Suprapubic skin (tissue), 4 donors: ENCODE measurements at regions not wholly inside any gene's neighbourhood (a gene's known extent, or its start where the extent isn't known, plus 50 kb on each side); places are given as distances from the start of the nearest gene placed in this dataset.

Source experiments
- DNase-seq, 2 donors: peaks; one replicate each; pipeline ENCODE4 v3.0.0-alpha.2; 2019; ENCODE audit warnings: low spot score in 2 of 2
- H3K27ac ChIP-seq: fragments of 200-600 bp; sonication (generic); one replicate; pipeline ENCODE4 v1.5.1; 2019
- H3K27me3 ChIP-seq: fragments of 200-600 bp; sonication (generic); one replicate; pipeline ENCODE4 v1.5.1; 2019
- H3K36me3 ChIP-seq: fragments of 200-600 bp; sonication (generic); one replicate; pipeline ENCODE4 v1.5.1; 2019
- H3K4me1 ChIP-seq: fragments of 200-600 bp; sonication (generic); one replicate; pipeline ENCODE4 v1.5.1; 2019
- H3K4me3 ChIP-seq: fragments of 200-600 bp; sonication (generic); one replicate; pipeline ENCODE4 v1.5.1; 2019; ENCODE audit warnings: mild to moderate bottlenecking
- H3K9me3 ChIP-seq: fragments of 200-600 bp; sonication (generic); one replicate; pipeline ENCODE4 v1.5.1; 2019
- EP300 ChIP-seq: sonication (generic); formaldehyde crosslinking; IDR thresholded peaks from one replicate; pipeline ENCODE4 v1.6.1; 2017; ENCODE audit warnings: antibody characterized with exemption
- POLR2A ChIP-seq, 2 donors: fragments of 450-650 bp; IDR thresholded peaks; one replicate each; pipeline ENCODE4 v1.6.1; 2017; ENCODE audit warnings: antibody characterized with exemption in 2 of 2, mild to moderate bottlenecking in 2 of 2, moderate library complexity in 2 of 2
- POLR2AphosphoS5 ChIP-seq, 3 donors: sonication (generic); formaldehyde crosslinking; IDR thresholded peaks; one replicate each; pipeline ENCODE4 v1.6.1; 2017; ENCODE audit warnings: antibody characterized with exemption in 3 of 3
- WGBS: methylation state at CpG from one replicate; pipeline ENCODE4 v1.1.5; 2018; 5-methylcytosine and 5-hydroxymethylcytosine counted together
- TF ChIP-seq, protein P1 (sequence below), 2 donors: fragments of 200-600 bp in 1 of 2; fragments of 450-650 bp in 1 of 2; sonication (generic) in 1 of 2; IDR thresholded peaks; one replicate each; pipeline ENCODE4 v1.5.1; 2016 to 2019; ENCODE audit warnings: antibody characterized with exemption in 2 of 2, mild to moderate bottlenecking in 1 of 2, moderate library complexity in 1 of 2

DNA sequence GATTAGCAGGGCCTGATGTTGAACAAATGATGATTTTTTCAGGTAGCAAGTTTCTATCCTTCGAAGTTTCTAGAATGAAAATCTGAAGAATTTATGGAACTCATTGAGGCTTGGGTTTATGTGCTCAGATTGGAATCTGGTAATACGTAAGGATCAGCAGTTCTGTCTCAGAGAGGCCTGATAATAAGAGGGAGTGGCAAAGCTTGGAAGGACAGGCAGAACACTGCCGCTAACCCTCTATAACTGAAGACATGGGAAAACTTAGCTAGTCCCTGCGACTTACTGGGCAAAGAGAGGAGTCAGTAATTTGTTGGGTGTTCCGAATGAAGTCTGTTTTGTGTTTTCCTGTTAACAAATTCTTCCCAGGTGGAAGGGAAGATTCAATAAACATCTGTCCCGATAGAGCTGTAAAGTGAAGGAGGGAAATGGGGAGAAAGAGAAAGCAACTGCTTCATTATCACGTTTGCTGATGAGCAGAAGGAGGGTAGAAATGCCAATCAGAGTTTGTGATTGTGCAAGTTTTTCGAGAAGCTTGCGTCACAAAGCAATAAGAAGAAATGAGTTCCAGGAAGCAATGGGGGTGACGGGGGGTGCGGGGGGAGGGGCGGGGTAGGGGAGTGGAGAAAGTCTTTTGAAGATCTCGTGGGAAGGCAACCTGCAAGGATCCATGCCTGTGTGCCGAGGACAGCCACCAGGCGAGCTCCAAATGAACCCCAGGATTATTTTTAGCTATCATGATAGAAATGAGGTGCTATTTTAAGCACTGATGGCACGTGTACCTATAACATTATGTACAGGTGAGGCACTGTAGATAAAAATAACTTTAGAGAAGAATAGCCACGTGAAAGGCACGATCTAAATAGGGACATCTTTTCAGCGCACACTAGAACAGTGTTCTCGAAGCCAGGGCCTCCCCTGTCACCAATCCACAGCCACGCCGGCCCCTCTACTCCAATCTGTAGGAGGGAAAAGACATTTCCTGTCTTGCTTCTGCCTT lies 224.1 kb downstream of the FGF9 start:
- H3K36me3 ChIP-seq, result no peaks in the 10 kb centered on the region
- H3K4me1 ChIP-seq, result peaks cover 3% of the 10 kb centered on the region
- H3K4me3 ChIP-seq, result no peak overlapping the region
- no peaks in the 10 kb centered on the region for H3K9me3 ChIP-seq
- DNase-seq, result no peak
- TF ChIP-seq, protein P1, sequence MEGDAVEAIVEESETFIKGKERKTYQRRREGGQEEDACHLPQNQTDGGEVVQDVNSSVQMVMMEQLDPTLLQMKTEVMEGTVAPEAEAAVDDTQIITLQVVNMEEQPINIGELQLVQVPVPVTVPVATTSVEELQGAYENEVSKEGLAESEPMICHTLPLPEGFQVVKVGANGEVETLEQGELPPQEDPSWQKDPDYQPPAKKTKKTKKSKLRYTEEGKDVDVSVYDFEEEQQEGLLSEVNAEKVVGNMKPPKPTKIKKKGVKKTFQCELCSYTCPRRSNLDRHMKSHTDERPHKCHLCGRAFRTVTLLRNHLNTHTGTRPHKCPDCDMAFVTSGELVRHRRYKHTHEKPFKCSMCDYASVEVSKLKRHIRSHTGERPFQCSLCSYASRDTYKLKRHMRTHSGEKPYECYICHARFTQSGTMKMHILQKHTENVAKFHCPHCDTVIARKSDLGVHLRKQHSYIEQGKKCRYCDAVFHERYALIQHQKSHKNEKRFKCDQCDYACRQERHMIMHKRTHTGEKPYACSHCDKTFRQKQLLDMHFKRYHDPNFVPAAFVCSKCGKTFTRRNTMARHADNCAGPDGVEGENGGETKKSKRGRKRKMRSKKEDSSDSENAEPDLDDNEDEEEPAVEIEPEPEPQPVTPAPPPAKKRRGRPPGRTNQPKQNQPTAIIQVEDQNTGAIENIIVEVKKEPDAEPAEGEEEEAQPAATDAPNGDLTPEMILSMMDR (IDR thresholded peaks at IDR 0.05), result no peak
- TF ChIP-seq EP300 (no peak), POLR2A (IDR thresholded peaks at IDR 0.05) (no peak), POLR2AphosphoS5 (IDR thresholded peaks at IDR 0.05) (no peak)
- 52% methylated on average over 22 of the region's 22 CpGs for WGBS
- H3K27ac ChIP-seq, result no peak overlapping the region
- H3K27me3 ChIP-seq, result no peaks in the 10 kb centered on the region

DNA sequence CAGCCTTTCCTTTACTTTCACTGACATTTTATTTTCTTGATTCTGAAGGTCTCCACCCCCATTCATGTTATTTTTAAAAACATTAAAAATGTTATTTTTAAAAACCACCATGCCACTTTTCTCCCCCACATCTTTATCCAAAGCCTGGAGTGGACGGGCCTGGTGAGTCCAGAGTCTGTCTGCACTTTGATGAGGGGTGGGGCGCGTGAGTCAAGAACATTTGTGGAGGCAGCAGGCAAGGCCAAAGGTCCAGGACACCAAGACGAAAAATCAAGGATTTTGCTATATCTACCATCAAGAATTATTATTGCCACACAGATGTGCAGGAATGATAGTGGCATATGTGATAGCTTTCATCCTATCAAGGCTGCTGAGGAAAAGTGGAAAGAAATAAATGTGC lies 224.9 kb downstream of the FGF9 start:
- no peak for DNase-seq
- H3K27me3 ChIP-seq, result no peaks in the 10 kb centered on the region
- TF ChIP-seq POLR2AphosphoS5 (IDR thresholded peaks at IDR 0.05), result no peak
- no peak for TF ChIP-seq EP300
- peaks cover 3% of the 10 kb centered on the region for H3K4me1 ChIP-seq
- no peaks in the 10 kb centered on the region for H3K36me3 ChIP-seq
- no peak overlapping the region for H3K27ac ChIP-seq
- no peak overlapping the region for H3K4me3 ChIP-seq
- no peaks in the 10 kb centered on the region for H3K9me3 ChIP-seq
- WGBS, result 92% methylated on average over 4 of the region's 4 CpGs

DNA sequence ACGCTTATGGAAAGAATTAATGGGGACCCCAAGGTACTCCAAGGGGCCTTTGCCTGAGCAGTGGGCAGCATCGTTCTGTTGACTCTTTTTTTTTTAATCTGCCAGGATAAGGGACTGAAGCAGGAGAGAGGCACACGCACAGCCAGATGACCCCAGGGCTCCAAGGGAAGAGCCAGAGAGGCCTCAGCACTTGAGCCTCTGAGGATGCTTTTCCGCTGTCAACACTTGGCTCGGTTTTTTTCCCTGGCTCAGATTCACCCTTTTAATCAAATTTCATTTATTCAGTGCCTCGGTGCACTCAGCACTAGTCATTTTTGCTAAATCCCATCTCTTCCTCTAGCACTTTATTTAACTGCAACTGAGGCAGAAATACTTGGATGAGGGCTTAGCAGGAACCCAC lies 226.3 kb downstream of the FGF9 start:
- Histone ChIP-seq H3K4me3 (no peak overlapping the region), H3K9me3 (no peaks in the 10 kb centered on the region), H3K27ac (no peak overlapping the region), H3K36me3 (no peaks in the 10 kb centered on the region), H3K27me3 (no peaks in the 10 kb centered on the region), H3K4me1 (peaks cover 9% of the 10 kb centered on the region)
- DNase-seq, result no peak
- 66% methylated on average over 6 of the region's 6 CpGs for WGBS
- no peak for TF ChIP-seq POLR2AphosphoS5 (IDR thresholded peaks at IDR 0.05)

DNA sequence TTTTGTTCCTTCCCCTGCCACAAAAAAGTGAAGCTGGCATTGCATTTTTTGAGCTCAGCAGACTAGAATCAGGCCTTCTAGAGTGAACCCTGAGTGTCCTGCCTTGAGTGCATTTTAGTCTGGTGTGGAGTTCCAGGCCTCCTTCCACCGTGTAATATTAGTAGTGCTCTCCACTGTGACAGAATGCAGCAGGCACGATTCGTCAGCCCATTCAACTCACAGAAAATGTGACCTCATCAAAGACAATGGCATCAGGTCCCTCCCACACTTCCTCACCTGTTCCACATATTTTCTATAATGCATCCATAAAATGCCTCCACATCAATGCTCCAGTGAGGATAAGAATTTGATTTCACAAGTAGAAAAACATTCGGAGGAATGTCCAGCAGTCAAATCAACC lies 227.6 kb downstream of the FGF9 start:
- H3K27ac ChIP-seq, result no peak overlapping the region
- no peaks in the 10 kb centered on the region for H3K9me3 ChIP-seq
- WGBS, result 73% methylated on average over 4 of the region's 4 CpGs
- DNase-seq, result no peak
- H3K27me3 ChIP-seq, result no peaks in the 10 kb centered on the region
- TF ChIP-seq POLR2AphosphoS5 (IDR thresholded peaks at IDR 0.05) (no peak), POLR2A (IDR thresholded peaks at IDR 0.05) (no peak), EP300 (no peak)
- TF ChIP-seq, protein P1 (IDR thresholded peaks at IDR 0.05), result no peak
- H3K36me3 ChIP-seq, result no peaks in the 10 kb centered on the region
- H3K4me3 ChIP-seq, result no peak overlapping the region
- H3K4me1 ChIP-seq, result peaks cover 15% of the 10 kb centered on the region

DNA sequence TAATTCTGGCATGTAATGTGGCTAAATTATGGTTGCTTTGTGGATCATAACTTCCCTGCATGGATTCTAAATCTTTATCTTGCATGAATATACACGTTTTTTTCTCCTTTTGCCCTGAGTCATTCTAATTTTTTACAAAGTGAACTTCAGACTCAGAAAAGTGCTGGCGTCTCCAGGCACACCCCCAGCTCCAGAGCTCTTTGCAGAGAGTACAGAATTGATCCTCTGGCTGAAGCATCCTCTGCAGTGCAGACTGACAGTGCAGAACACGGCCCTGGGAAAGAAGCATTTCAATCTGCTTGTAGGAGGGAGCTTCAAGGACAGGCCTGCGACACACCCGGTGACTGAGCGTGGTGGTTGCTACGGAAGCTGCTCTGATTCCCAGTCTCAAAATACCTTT lies 228.1 kb downstream of the FGF9 start:
- no peak for DNase-seq
- Histone ChIP-seq H3K27ac (no peak overlapping the region), H3K4me3 (no peak overlapping the region), H3K9me3 (no peaks in the 10 kb centered on the region), H3K36me3 (no peaks in the 10 kb centered on the region), H3K4me1 (peaks cover 15% of the 10 kb centered on the region), H3K27me3 (no peaks in the 10 kb centered on the region)
- no peak for TF ChIP-seq POLR2A (IDR thresholded peaks at IDR 0.05)
- no peak for TF ChIP-seq EP300
- TF ChIP-seq, protein P1 (IDR thresholded peaks at IDR 0.05), result no peak
- no peak for TF ChIP-seq POLR2AphosphoS5 (IDR thresholded peaks at IDR 0.05)
- 61% methylated on average over 7 of the region's 7 CpGs for WGBS

DNA sequence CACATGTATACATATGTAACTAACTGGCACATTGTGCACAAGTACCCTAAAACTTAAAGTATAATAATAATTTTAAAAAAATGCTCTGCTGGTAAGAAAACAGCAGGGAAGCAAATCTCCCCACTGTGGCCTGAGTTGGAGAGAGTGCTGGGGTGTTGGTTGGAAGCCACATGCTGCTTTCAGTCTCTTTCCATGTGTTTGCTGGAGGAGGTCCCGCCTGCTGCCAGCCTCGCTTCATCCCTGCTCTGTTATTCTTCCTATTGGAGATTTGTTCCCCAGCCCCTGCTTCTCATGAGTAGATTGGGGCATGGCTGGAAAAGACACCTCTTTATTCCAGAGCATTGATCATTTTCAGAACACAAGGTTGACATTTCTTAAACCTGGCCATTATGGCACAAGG lies 230.5 kb downstream of the FGF9 start:
- no peak overlapping the region for H3K27ac ChIP-seq
- no peak for DNase-seq

More for the DNA sequence above, 230.5 kb downstream of the FGF9 start:
- no peak for TF ChIP-seq POLR2A (IDR thresholded peaks at IDR 0.05)
- H3K4me3 ChIP-seq, result no peak overlapping the region
- WGBS, result 63% methylated on average over 2 of the region's 2 CpGs
- H3K27me3 ChIP-seq, result no peaks in the 10 kb centered on the region
- no peaks in the 10 kb centered on the region for H3K9me3 ChIP-seq
- no peaks in the 10 kb centered on the region for H3K36me3 ChIP-seq
- H3K4me1 ChIP-seq, result peaks cover 12% of the 10 kb centered on the region
